GM23338 (cell line): ENCODE measurements at regions not wholly inside any gene's neighbourhood (a gene's known extent, or its start where the extent isn't known, plus 50 kb on each side); places are given as distances from the start of the nearest gene placed in this dataset.

Experiments
- ATAC-seq: fragments of 200-7000 bp; cut with Tn5 transposase; 3 replicates; pipeline ENCODE4 v1.9.1; 2020
- DNase-seq: peaks from one replicate; pipeline ENCODE4 v3.0.0-alpha.2; 2015; ENCODE audit warnings: low spot score
- H2AFZ ChIP-seq: fragments of 200-600 bp; sonication (generic); 2 replicates; pipeline ENCODE4 v1.8.0; 2016; ENCODE audit warnings: antibody characterized with exemption, mild to moderate bottlenecking, moderate library complexity
- H3F3A ChIP-seq: fragments of 200-600 bp; sonication (generic); replicated peaks from 2 replicates; pipeline ENCODE4 v1.8.0; 2017; ENCODE audit warnings: antibody characterized with exemption, mixed run types, low read depth
- H3K27ac ChIP-seq: fragments of 200-600 bp; sonication (generic); 2 replicates; pipeline ENCODE4 v1.6.1; 2016; ENCODE audit warnings: low read depth
- H3K27me3 ChIP-seq: fragments of 200-600 bp; sonication (generic); 2 replicates; pipeline ENCODE4 v1.8.0; 2016; ENCODE audit warnings: mild to moderate bottlenecking, mixed run types, moderate library complexity; ENCODE audit not compliant: insufficient read depth
- H3K36me3 ChIP-seq: fragments of 200-600 bp; sonication (generic); 2 replicates; pipeline ENCODE4 v1.8.0; 2016; ENCODE audit warnings: mild to moderate bottlenecking; ENCODE audit not compliant: insufficient read depth
- H3K4me1 ChIP-seq: fragments of 200-600 bp; sonication (generic); 2 replicates; pipeline ENCODE4 v1.8.0; 2016; ENCODE audit warnings: mild to moderate bottlenecking, moderate library complexity; ENCODE audit not compliant: insufficient read depth
- H3K4me2 ChIP-seq: fragments of 200-600 bp; sonication (generic); 2 replicates; pipeline ENCODE4 v1.7.1; 2017; ENCODE audit warnings: mixed run types
- H3K4me3 ChIP-seq: fragments of 200-600 bp; sonication (generic); 2 replicates; pipeline ENCODE4 v1.6.1; 2016; ENCODE audit warnings: mixed run types
- H3K79me2 ChIP-seq: fragments of 200-600 bp; sonication (generic); replicated peaks from 2 replicates; pipeline ENCODE4 v1.8.0; 2017; ENCODE audit warnings: mild to moderate bottlenecking; ENCODE audit not compliant: insufficient read depth
- H3K9me2 ChIP-seq: fragments of 200-600 bp; sonication (generic); 2 replicates; pipeline ENCODE4 v1.8.0; 2017; ENCODE audit not compliant: insufficient read depth
- H4K20me1 ChIP-seq: fragments of 200-600 bp; sonication (generic); replicated peaks from 2 replicates; pipeline ENCODE4 v1.8.0; 2017; ENCODE audit warnings: mild to moderate bottlenecking; ENCODE audit not compliant: insufficient read depth
- H3K27ac Mint-ChIP-seq: 2 replicates; pipeline ENCODE4 v1.8.0; 2020; ENCODE audit warnings: inconsistent platforms, mild to moderate bottlenecking, moderate library complexity, mixed read lengths
- H3K27me3 Mint-ChIP-seq: 3 replicates; pipeline ENCODE4 v1.8.0; 2022; ENCODE audit warnings: low read depth, mild to moderate bottlenecking, moderate library complexity, mixed read lengths, inconsistent platforms; ENCODE audit not compliant: insufficient read depth, poor library complexity
- H3K36me3 Mint-ChIP-seq: 3 replicates; pipeline ENCODE4 v1.8.0; 2021; ENCODE audit warnings: low read depth, mild to moderate bottlenecking, inconsistent platforms, moderate library complexity, mixed read lengths
- H3K4me1 Mint-ChIP-seq: 3 replicates; pipeline ENCODE4 v1.8.0; 2020; ENCODE audit warnings: mild to moderate bottlenecking, inconsistent platforms, mixed read lengths
- H3K4me3 Mint-ChIP-seq: 3 replicates; pipeline ENCODE4 v1.8.0; 2021; ENCODE audit warnings: moderate library complexity, mild to moderate bottlenecking, inconsistent platforms, mixed read lengths
- H3K9me3 Mint-ChIP-seq: 3 replicates; pipeline ENCODE4 v1.8.0; 2020; ENCODE audit warnings: moderate library complexity, mild to moderate bottlenecking, inconsistent platforms, mixed read lengths
- EZH2phosphoT487 ChIP-seq: fragments of 200-600 bp; sonication (generic); IDR thresholded peaks from one replicate; pipeline ENCODE4 v1.8.1; 2018; ENCODE audit warnings: antibody characterized with exemption; ENCODE audit not compliant: unreplicated experiment
- JUNB ChIP-seq: IDR thresholded peaks from one replicate; pipeline ENCODE4 v1.6.1; 2016; ENCODE audit warnings: antibody characterized with exemption; ENCODE audit not compliant: unreplicated experiment
- NANOG ChIP-seq: IDR thresholded peaks from 2 replicates; pipeline ENCODE4 v1.6.1; 2016; ENCODE audit warnings: antibody characterized with exemption, borderline replicate concordance
- POLR2AphosphoS5 ChIP-seq: IDR thresholded peaks from 2 replicates; pipeline ENCODE4 v1.6.1; 2016; ENCODE audit warnings: antibody characterized with exemption, low read depth
- TF ChIP-seq, protein P1 (sequence below), 2 experiments: fragments of 200-600 bp in 1 of 2; sonication (generic) in 1 of 2; conservative IDR thresholded peaks; 2 replicates each; pipeline versions ENCODE4 v1.5.1 to v1.6.1; 2016 to 2017; ENCODE audit warnings: antibody characterized with exemption in 2 of 2, low read depth in 2 of 2, mild to moderate bottlenecking in 2 of 2, moderate library complexity in 1 of 2
- TF ChIP-seq, protein P2 (sequence below): IDR thresholded peaks from one replicate; pipeline ENCODE4 v1.6.1; 2018; ENCODE audit warnings: antibody characterized with exemption; ENCODE audit not compliant: unreplicated experiment
- TF ChIP-seq, protein P3 (sequence below): fragments of 250-450 bp; sonication (Bioruptor Pico); IDR thresholded peaks from 2 replicates; pipeline ENCODE4 v1.5.0; 2020; ENCODE audit warnings: mild to moderate bottlenecking, moderate library complexity

DNA sequence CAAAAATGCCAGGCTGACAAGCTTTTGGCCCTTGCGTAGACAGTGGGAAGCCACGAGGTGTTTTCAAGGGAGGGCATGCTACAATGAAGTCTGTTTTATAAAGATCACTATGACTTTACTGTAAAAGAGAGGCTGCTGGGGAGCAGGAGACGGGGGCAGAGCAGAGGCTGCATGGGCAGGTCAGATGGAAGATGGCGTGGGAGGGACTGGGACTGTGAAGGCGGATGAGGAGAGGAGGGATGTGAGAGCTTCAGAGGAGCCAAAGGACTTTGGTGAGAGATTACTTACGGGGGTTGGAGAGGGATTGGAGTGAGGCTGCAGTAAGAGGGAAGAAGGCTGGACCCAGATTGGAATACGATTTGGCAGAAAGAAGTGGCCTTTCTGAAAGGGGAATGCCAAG is 86.6 kb upstream of the PCBD1 start:
- ATAC-seq = no peak
- Histone ChIP-seq H3K4me1 (no peaks in the 10 kb centered on the region), H4K20me1 (no peaks in the 10 kb centered on the region), H2AFZ (no peak overlapping the region), H3F3A (no peaks in the 10 kb centered on the region), H3K36me3 (0 out of 2 replicates have a peak, but pooled peaks cover 8% of the 10 kb centered on the region), H3K4me2 (no peak overlapping the region), H3K9me2 (no peaks in the 10 kb centered on the region), H3K79me2 (no peaks in the 10 kb centered on the region), H3K27me3 (no peaks in the 10 kb centered on the region), H3K4me3 (no peak overlapping the region), H3K27ac (no peak overlapping the region)
- Mint-ChIP-seq H3K4me3 (no peak overlapping the region), H3K27me3 (peaks cover 6% of the 10 kb centered on the region), H3K27ac (no peak overlapping the region), H3K36me3 (peaks cover 16% of the 10 kb centered on the region; the same call in 2 of the 3 replicates), H3K9me3 (peaks cover 24% of the 10 kb centered on the region; the same call in 2 of the 3 replicates), H3K4me1 (peaks cover 3% of the 10 kb centered on the region)
- TF ChIP-seq, protein P1, sequence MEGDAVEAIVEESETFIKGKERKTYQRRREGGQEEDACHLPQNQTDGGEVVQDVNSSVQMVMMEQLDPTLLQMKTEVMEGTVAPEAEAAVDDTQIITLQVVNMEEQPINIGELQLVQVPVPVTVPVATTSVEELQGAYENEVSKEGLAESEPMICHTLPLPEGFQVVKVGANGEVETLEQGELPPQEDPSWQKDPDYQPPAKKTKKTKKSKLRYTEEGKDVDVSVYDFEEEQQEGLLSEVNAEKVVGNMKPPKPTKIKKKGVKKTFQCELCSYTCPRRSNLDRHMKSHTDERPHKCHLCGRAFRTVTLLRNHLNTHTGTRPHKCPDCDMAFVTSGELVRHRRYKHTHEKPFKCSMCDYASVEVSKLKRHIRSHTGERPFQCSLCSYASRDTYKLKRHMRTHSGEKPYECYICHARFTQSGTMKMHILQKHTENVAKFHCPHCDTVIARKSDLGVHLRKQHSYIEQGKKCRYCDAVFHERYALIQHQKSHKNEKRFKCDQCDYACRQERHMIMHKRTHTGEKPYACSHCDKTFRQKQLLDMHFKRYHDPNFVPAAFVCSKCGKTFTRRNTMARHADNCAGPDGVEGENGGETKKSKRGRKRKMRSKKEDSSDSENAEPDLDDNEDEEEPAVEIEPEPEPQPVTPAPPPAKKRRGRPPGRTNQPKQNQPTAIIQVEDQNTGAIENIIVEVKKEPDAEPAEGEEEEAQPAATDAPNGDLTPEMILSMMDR (conservative IDR thresholded peaks at IDR 0.05; ENCODE audit: low read depth in 2 of 2) = no peak
- no peak for TF ChIP-seq EZH2phosphoT487
- TF ChIP-seq POLR2AphosphoS5 = no peak
- TF ChIP-seq, protein P2, sequence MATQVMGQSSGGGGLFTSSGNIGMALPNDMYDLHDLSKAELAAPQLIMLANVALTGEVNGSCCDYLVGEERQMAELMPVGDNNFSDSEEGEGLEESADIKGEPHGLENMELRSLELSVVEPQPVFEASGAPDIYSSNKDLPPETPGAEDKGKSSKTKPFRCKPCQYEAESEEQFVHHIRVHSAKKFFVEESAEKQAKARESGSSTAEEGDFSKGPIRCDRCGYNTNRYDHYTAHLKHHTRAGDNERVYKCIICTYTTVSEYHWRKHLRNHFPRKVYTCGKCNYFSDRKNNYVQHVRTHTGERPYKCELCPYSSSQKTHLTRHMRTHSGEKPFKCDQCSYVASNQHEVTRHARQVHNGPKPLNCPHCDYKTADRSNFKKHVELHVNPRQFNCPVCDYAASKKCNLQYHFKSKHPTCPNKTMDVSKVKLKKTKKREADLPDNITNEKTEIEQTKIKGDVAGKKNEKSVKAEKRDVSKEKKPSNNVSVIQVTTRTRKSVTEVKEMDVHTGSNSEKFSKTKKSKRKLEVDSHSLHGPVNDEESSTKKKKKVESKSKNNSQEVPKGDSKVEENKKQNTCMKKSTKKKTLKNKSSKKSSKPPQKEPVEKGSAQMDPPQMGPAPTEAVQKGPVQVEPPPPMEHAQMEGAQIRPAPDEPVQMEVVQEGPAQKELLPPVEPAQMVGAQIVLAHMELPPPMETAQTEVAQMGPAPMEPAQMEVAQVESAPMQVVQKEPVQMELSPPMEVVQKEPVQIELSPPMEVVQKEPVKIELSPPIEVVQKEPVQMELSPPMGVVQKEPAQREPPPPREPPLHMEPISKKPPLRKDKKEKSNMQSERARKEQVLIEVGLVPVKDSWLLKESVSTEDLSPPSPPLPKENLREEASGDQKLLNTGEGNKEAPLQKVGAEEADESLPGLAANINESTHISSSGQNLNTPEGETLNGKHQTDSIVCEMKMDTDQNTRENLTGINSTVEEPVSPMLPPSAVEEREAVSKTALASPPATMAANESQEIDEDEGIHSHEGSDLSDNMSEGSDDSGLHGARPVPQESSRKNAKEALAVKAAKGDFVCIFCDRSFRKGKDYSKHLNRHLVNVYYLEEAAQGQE = no peak
- TF ChIP-seq NANOG = no peak
- TF ChIP-seq, protein P3, sequence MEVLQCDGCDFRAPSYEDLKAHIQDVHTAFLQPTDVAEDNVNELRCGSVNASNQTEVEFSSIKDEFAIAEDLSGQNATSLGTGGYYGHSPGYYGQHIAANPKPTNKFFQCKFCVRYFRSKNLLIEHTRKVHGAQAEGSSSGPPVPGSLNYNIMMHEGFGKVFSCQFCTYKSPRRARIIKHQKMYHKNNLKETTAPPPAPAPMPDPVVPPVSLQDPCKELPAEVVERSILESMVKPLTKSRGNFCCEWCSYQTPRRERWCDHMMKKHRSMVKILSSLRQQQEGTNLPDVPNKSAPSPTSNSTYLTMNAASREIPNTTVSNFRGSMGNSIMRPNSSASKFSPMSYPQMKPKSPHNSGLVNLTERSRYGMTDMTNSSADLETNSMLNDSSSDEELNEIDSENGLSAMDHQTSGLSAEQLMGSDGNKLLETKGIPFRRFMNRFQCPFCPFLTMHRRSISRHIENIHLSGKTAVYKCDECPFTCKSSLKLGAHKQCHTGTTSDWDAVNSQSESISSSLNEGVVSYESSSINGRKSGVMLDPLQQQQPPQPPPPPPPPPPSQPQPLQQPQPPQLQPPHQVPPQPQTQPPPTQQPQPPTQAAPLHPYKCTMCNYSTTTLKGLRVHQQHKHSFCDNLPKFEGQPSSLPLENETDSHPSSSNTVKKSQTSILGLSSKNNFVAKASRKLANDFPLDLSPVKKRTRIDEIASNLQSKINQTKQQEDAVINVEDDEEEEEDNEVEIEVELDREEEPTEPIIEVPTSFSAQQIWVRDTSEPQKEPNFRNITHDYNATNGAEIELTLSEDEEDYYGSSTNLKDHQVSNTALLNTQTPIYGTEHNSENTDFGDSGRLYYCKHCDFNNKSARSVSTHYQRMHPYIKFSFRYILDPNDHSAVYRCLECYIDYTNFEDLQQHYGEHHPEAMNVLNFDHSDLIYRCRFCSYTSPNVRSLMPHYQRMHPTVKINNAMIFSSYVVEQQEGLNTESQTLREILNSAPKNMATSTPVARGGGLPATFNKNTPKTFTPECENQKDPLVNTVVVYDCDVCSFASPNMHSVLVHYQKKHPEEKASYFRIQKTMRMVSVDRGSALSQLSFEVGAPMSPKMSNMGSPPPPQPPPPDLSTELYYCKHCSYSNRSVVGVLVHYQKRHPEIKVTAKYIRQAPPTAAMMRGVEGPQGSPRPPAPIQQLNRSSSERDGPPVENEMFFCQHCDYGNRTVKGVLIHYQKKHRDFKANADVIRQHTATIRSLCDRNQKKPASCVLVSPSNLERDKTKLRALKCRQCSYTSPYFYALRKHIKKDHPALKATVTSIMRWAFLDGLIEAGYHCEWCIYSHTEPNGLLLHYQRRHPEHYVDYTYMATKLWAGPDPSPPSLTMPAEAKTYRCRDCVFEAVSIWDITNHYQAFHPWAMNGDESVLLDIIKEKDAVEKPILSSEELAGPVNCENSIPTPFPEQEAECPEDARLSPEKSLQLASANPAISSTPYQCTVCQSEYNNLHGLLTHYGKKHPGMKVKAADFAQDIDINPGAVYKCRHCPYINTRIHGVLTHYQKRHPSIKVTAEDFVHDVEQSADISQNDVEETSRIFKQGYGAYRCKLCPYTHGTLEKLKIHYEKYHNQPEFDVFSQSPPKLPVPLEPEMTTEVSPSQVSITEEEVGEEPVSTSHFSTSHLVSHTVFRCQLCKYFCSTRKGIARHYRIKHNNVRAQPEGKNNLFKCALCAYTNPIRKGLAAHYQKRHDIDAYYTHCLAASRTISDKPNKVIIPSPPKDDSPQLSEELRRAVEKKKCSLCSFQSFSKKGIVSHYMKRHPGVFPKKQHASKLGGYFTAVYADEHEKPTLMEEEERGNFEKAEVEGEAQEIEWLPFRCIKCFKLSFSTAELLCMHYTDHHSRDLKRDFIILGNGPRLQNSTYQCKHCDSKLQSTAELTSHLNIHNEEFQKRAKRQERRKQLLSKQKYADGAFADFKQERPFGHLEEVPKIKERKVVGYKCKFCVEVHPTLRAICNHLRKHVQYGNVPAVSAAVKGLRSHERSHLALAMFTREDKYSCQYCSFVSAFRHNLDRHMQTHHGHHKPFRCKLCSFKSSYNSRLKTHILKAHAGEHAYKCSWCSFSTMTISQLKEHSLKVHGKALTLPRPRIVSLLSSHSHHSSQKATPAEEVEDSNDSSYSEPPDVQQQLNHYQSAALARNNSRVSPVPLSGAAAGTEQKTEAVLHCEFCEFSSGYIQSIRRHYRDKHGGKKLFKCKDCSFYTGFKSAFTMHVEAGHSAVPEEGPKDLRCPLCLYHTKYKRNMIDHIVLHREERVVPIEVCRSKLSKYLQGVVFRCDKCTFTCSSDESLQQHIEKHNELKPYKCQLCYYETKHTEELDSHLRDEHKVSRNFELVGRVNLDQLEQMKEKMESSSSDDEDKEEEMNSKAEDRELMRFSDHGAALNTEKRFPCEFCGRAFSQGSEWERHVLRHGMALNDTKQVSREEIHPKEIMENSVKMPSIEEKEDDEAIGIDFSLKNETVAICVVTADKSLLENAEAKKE (CRISPR knock-in tag) = no peak
- no peak for TF ChIP-seq JUNB
- no peak for DNase-seq
